ENCODE measurements at regions not wholly inside any gene's neighbourhood (a gene's known extent, or its start where the extent isn't known, plus 50 kb on each side); places are given as distances from the start of the nearest gene placed in this dataset.

DNA sequence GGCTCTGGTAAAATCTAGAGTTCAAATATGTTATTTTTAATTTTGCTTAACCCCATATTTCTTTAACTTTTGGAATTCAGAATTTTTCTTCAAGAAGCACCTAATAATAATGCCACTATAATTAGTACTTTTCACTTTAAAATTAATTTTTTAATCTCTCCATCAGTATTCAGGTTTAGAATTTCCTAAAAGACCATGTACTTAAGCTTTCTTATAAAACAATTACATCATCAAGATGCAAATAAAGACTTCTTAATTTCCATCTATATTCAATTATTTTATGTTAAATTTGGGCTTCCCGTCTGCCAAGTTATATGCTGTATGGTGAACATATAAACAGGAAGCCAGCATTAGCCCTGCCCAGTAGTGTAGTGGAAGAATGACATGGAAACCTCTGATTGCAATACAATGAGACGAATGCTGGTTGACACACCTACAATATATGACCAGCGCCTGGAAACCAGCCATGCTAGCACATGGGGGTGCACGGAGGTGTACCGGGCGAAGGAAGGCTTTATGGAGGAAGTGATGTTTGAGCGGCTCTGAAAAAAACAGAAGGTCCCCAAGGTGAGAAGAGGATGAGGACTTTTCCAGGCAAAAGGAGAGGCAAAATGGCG, 82.2 kb downstream of the LLPH start:
- TF ChIP-seq, protein P1, sequence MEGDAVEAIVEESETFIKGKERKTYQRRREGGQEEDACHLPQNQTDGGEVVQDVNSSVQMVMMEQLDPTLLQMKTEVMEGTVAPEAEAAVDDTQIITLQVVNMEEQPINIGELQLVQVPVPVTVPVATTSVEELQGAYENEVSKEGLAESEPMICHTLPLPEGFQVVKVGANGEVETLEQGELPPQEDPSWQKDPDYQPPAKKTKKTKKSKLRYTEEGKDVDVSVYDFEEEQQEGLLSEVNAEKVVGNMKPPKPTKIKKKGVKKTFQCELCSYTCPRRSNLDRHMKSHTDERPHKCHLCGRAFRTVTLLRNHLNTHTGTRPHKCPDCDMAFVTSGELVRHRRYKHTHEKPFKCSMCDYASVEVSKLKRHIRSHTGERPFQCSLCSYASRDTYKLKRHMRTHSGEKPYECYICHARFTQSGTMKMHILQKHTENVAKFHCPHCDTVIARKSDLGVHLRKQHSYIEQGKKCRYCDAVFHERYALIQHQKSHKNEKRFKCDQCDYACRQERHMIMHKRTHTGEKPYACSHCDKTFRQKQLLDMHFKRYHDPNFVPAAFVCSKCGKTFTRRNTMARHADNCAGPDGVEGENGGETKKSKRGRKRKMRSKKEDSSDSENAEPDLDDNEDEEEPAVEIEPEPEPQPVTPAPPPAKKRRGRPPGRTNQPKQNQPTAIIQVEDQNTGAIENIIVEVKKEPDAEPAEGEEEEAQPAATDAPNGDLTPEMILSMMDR (conservative IDR thresholded peaks at IDR 0.05) = no peak
- no peak for TF ChIP-seq EZH2 (IDR thresholded peaks at IDR 0.05; ENCODE audit: low read depth)

All from PC-9 (cell line).